Activated naive CD4-positive, alpha-beta T cell treated with anti-CD3 and anti-CD28 coated beads, Interleukin-2, amount 10 ng/mL, durations not matched to agents 7 days and 5 days (primary cell): ENCODE measurements at regions not wholly inside any gene's neighbourhood (a gene's known extent, or its start where the extent isn't known, plus 50 kb on each side); places are given as distances from the start of the nearest gene placed in this dataset.
"Not testable (repeated sequence)": the region's sequence is repeated elsewhere in the genome, so short reads cannot be mapped to it uniquely, and the experiment has no call there.

ENCODE experiments used
- CTCF ChIA-PET: fragments of 350-600 bp; sonication (Branson Sonifier 250); formaldehyde crosslinking; loops from one replicate; lab custom pipeline; 2021; ENCODE audit warnings: antibody characterized with exemption; lab: Charles Lee
- DNase-seq: peaks from one replicate; pipeline ENCODE4 v3.0.0-alpha.2; 2020
- H3K27ac Mint-ChIP-seq: one replicate; pipeline ENCODE4 v1.8.0; 2021; ENCODE audit warnings: mild to moderate bottlenecking, moderate library complexity, mixed read lengths
- H3K27me3 Mint-ChIP-seq: one replicate; pipeline ENCODE4 v1.8.0; 2021; ENCODE audit warnings: mild to moderate bottlenecking, mixed read lengths
- H3K36me3 Mint-ChIP-seq: one replicate; pipeline ENCODE4 v1.8.0; 2021; ENCODE audit warnings: mixed read lengths
- H3K4me1 Mint-ChIP-seq: one replicate; pipeline ENCODE4 v1.8.0; 2021; ENCODE audit warnings: mixed read lengths
- H3K4me3 Mint-ChIP-seq: one replicate; pipeline ENCODE4 v1.8.0; 2021; ENCODE audit warnings: mild to moderate bottlenecking, moderate library complexity, mixed read lengths
- H3K9me3 Mint-ChIP-seq: one replicate; pipeline ENCODE4 v1.8.0; 2021; ENCODE audit warnings: mixed read lengths

GRCh38 chr11:71152312-71153004 lies 99.9 kb downstream of the SHANK2 start:
- H3K27ac Mint-ChIP-seq, CTCF ChIA-PET, H3K36me3 Mint-ChIP-seq, H3K4me3 Mint-ChIP-seq, DNase-seq, H3K4me1 Mint-ChIP-seq, H3K9me3 Mint-ChIP-seq: not testable (repeated sequence)
- H3K27me3 Mint-ChIP-seq: peaks cover 16% of the 10 kb centered on the region

- H3K4me1 Mint-ChIP-seq: no peaks in the 10 kb centered on the region
Observed at GRCh38 chr11:71151561-71151960, 100.8 kb downstream of the SHANK2 start.

GRCh38 chr11:71150859-71151258 lies 101.5 kb downstream of the SHANK2 start:
- no peak overlapping the region for H3K27ac Mint-ChIP-seq
- peaks cover 16% of the 10 kb centered on the region for H3K27me3 Mint-ChIP-seq
- H3K9me3 Mint-ChIP-seq: peaks cover 6% of the 10 kb centered on the region
- H3K4me3 Mint-ChIP-seq: no peak overlapping the region
- DNase-seq: no peak
- H3K4me1 Mint-ChIP-seq: no peaks in the 10 kb centered on the region
- H3K36me3 Mint-ChIP-seq: no peaks in the 10 kb centered on the region
- CTCF ChIA-PET: no interaction called here

More at GRCh38 chr11:71151561-71151960, 100.8 kb downstream of the SHANK2 start:
- Mint-ChIP-seq H3K36me3 (no peaks in the 10 kb centered on the region), H3K4me3 (no peak overlapping the region), H3K9me3 (peaks cover 6% of the 10 kb centered on the region), H3K27me3 (peaks cover 16% of the 10 kb centered on the region), H3K27ac (no peak overlapping the region)
- DNase-seq: no peak
- CTCF ChIA-PET: no interaction called here

- H3K36me3 Mint-ChIP-seq: no peaks in the 10 kb centered on the region
- no peak overlapping the region for H3K27ac Mint-ChIP-seq
- no peak overlapping the region for H3K4me3 Mint-ChIP-seq
- peaks cover 6% of the 10 kb centered on the region for H3K9me3 Mint-ChIP-seq
- no peak for DNase-seq
- no peaks in the 10 kb centered on the region for H3K4me1 Mint-ChIP-seq
- H3K27me3 Mint-ChIP-seq: peaks cover 16% of the 10 kb centered on the region
- CTCF ChIA-PET: no interaction called here
Observed at GRCh38 chr11:71148716-71149115, 103.7 kb downstream of the SHANK2 start.

GRCh38 chr11:71147331-71147730 lies 105.0 kb downstream of the SHANK2 start:
- CTCF ChIA-PET: no interaction called here
- Mint-ChIP-seq H3K27me3 (peaks cover 6% of the 10 kb centered on the region), H3K9me3 (peaks cover 6% of the 10 kb centered on the region)

GRCh38 chr11:71146846-71147245 lies 105.5 kb downstream of the SHANK2 start:
- no peaks in the 10 kb centered on the region for H3K4me1 Mint-ChIP-seq
- peaks cover 5% of the 10 kb centered on the region for H3K27me3 Mint-ChIP-seq
- no peak overlapping the region for H3K27ac Mint-ChIP-seq
- CTCF ChIA-PET: no interaction called here
- no peaks in the 10 kb centered on the region for H3K36me3 Mint-ChIP-seq
- DNase-seq: no peak
- peaks cover 6% of the 10 kb centered on the region for H3K9me3 Mint-ChIP-seq
- no peak overlapping the region for H3K4me3 Mint-ChIP-seq

More at GRCh38 chr11:71147331-71147730, 105.0 kb downstream of the SHANK2 start:
- H3K36me3 Mint-ChIP-seq: no peaks in the 10 kb centered on the region
- no peak overlapping the region for H3K27ac Mint-ChIP-seq
- no peak overlapping the region for H3K4me3 Mint-ChIP-seq
- DNase-seq: no peak
- no peaks in the 10 kb centered on the region for H3K4me1 Mint-ChIP-seq

GRCh38 chr11:71145988-71146824 lies 106.2 kb downstream of the SHANK2 start:
- CTCF ChIA-PET: no interaction called here
- Mint-ChIP-seq H3K27me3 (no peaks in the 10 kb centered on the region), H3K4me1 (no peaks in the 10 kb centered on the region), H3K36me3 (no peaks in the 10 kb centered on the region), H3K27ac (no peak overlapping the region), H3K9me3 (peaks cover 6% of the 10 kb centered on the region), H3K4me3 (no peak overlapping the region)
- DNase-seq: no peak

GRCh38 chr11:71145368-71145767 lies 107.0 kb downstream of the SHANK2 start:
- Mint-ChIP-seq H3K27me3 (no peaks in the 10 kb centered on the region), H3K36me3 (no peaks in the 10 kb centered on the region), H3K4me1 (no peaks in the 10 kb centered on the region), H3K4me3 (no peak overlapping the region), H3K27ac (no peak overlapping the region), H3K9me3 (peaks cover 6% of the 10 kb centered on the region)
- CTCF ChIA-PET: no interaction called here
- DNase-seq: no peak

- H3K9me3 Mint-ChIP-seq: peaks cover 6% of the 10 kb centered on the region
- H3K27ac Mint-ChIP-seq: no peak overlapping the region
- DNase-seq: no peak
- H3K27me3 Mint-ChIP-seq: no peaks in the 10 kb centered on the region
- no peaks in the 10 kb centered on the region for H3K36me3 Mint-ChIP-seq
- no peak overlapping the region for H3K4me3 Mint-ChIP-seq
- H3K4me1 Mint-ChIP-seq: no peaks in the 10 kb centered on the region
- CTCF ChIA-PET: no interaction called here
Observed at GRCh38 chr11:71144736-71145135, 107.6 kb downstream of the SHANK2 start.

- no peak overlapping the region for H3K4me3 Mint-ChIP-seq
- DNase-seq: no peak
- no peak overlapping the region for H3K27ac Mint-ChIP-seq
- no peaks in the 10 kb centered on the region for H3K4me1 Mint-ChIP-seq
- no peaks in the 10 kb centered on the region for H3K36me3 Mint-ChIP-seq
- H3K27me3 Mint-ChIP-seq: no peaks in the 10 kb centered on the region
- H3K9me3 Mint-ChIP-seq: peaks cover 2% of the 10 kb centered on the region
- CTCF ChIA-PET: no interaction called here
Observed at GRCh38 chr11:71144010-71144409, 108.4 kb downstream of the SHANK2 start.

- H3K27ac Mint-ChIP-seq: no peak overlapping the region
- H3K4me1 Mint-ChIP-seq: no peaks in the 10 kb centered on the region
- CTCF ChIA-PET: no interaction called here
- no peaks in the 10 kb centered on the region for H3K9me3 Mint-ChIP-seq
- H3K36me3 Mint-ChIP-seq: no peaks in the 10 kb centered on the region
- H3K27me3 Mint-ChIP-seq: no peaks in the 10 kb centered on the region
- no peak overlapping the region for H3K4me3 Mint-ChIP-seq
- DNase-seq: no peak
Observed at GRCh38 chr11:71140206-71140919, 112.0 kb downstream of the SHANK2 start.

- no peaks in the 10 kb centered on the region for H3K4me1 Mint-ChIP-seq
- H3K27ac Mint-ChIP-seq: no peak overlapping the region
- DNase-seq: no peak
- H3K4me3 Mint-ChIP-seq: no peak overlapping the region
- H3K27me3 Mint-ChIP-seq: no peaks in the 10 kb centered on the region
- CTCF ChIA-PET: no interaction called here
- H3K36me3 Mint-ChIP-seq: no peaks in the 10 kb centered on the region
- peaks cover 2% of the 10 kb centered on the region for H3K9me3 Mint-ChIP-seq
Observed at GRCh38 chr11:71139516-71140205, 112.7 kb downstream of the SHANK2 start.

- Mint-ChIP-seq H3K4me3 (no peak overlapping the region), H3K36me3 (no peaks in the 10 kb centered on the region)
- CTCF ChIA-PET: no interaction called here
Observed at GRCh38 chr11:71138737-71139425, 113.5 kb downstream of the SHANK2 start.

More at GRCh38 chr11:71138737-71139425, 113.5 kb downstream of the SHANK2 start:
- DNase-seq: no peak
- H3K4me1 Mint-ChIP-seq: no peaks in the 10 kb centered on the region
- H3K27me3 Mint-ChIP-seq: no peaks in the 10 kb centered on the region
- no peak overlapping the region for H3K27ac Mint-ChIP-seq
- peaks cover 2% of the 10 kb centered on the region for H3K9me3 Mint-ChIP-seq
